H1 (cell line): ENCODE measurements at regions not wholly inside any gene's neighbourhood (a gene's known extent, or its start where the extent isn't known, plus 50 kb on each side); places are given as distances from the start of the nearest gene placed in this dataset.

Experiments used
- EGR1 ChIP-seq: IDR thresholded peaks from 2 replicates; pipeline ENCODE4 v1.6.1; 2011; ENCODE audit warnings: low read depth, low read length, borderline replicate concordance
- EZH2 ChIP-seq: fragments of 200-600 bp; sonication (generic); IDR thresholded peaks from 2 replicates; pipeline ENCODE4 v1.7.1; 2012; ENCODE audit warnings: low read depth, mild to moderate bottlenecking, moderate library complexity, low read length, inconsistent platforms; ENCODE audit not compliant: severe bottlenecking
- HDAC6 ChIP-seq: IDR thresholded peaks from one replicate; pipeline ENCODE4 v1.7.1; 2012; ENCODE audit warnings: low read depth, mild to moderate bottlenecking, inconsistent platforms, low read length, moderate library complexity
- JUN ChIP-seq: IDR thresholded peaks from 2 replicates; pipeline ENCODE4 v1.6.1; 2011; ENCODE audit warnings: low read depth, mild to moderate bottlenecking, improper control_type of control experiment, low read length

- TF ChIP-seq HDAC6 = no peak
- TF ChIP-seq EGR1 = no peak
- TF ChIP-seq JUN = no peak
- no peak for TF ChIP-seq EZH2
Observed at GRCh38 chr10:124325633-124325914, 93.1 kb downstream of the OAT start (continued).
